Neuron (in vitro differentiated cells): ENCODE measurements at regions not wholly inside any gene's neighbourhood (a gene's known extent, or its start where the extent isn't known, plus 50 kb on each side); places are given as distances from the start of the nearest gene placed in this dataset.

Experiments
- H2AFZ ChIP-seq: one replicate; pipeline ENCODE4 v1.6.1; 2013; ENCODE audit warnings: low read depth, mild to moderate bottlenecking, inconsistent platforms, low read length, moderate library complexity
- H3K27me3 ChIP-seq: one replicate; pipeline ENCODE4 v1.6.1; 2013; ENCODE audit warnings: low read length; ENCODE audit not compliant: insufficient read depth
- H3K36me3 ChIP-seq: one replicate; pipeline ENCODE4 v1.6.1; 2013; ENCODE audit warnings: low read length; ENCODE audit not compliant: insufficient read depth
- H3K4me1 ChIP-seq: one replicate; pipeline ENCODE4 v1.6.1; 2013; ENCODE audit warnings: low read length; ENCODE audit not compliant: insufficient read depth
- H3K4me3 ChIP-seq: 2 replicates; pipeline ENCODE4 v1.5.1; 2013; ENCODE audit warnings: mild to moderate bottlenecking, low read length, moderate library complexity
- H3K9me3 ChIP-seq: one replicate; pipeline ENCODE4 v1.6.1; 2013; ENCODE audit warnings: low read length

DNA sequence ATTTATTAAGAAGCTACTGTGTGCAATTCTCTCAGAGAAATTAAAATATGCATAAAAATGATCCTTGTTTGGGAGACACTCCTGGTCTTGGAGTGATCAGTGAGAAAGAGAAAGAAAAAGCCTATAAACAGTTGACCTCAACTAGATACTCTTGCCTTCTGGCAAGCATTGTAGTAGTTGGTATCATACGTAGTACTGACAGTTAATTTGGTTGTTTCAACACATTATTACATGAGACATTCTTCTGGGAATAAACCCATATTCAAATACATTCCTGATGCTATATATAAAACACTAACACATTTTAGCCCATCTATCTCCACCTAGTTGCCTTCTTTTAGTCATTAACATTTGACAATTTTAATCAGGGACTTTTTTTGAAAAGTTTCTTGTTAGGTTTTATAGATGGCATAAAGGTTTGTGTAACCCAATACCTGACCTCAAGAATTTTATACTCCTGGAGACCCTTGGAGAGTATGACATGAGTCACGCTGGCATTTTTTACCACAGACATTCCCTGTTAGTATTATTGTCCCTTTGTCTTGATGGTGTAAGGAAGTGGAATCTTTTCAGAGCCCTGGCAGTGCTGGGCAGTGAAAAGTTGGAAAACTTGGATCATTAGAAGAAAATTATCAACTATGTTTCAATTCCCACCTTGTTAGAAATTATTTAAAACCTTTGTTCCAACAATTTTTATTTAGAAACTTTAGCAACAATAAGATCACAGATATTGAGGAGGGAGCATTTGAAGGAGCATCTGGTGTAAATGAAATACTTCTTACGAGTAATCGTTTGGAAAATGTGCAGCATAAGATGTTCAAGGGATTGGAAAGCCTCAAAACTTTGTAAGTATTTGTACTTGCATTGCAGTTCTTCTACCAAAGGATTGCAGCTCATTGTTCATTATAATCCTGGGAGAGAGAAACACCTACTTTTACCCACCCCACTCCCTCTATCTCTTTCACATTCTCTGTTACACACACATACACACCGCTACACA, 167.1 kb upstream of the PACRGL start:
- peaks cover 52% of the 10 kb centered on the region for H3K36me3 ChIP-seq
- no peak overlapping the region for H2AFZ ChIP-seq
- no peaks in the 10 kb centered on the region for H3K27me3 ChIP-seq
- H3K4me3 ChIP-seq: no peak overlapping the region
- peaks cover 2% of the 10 kb centered on the region for H3K4me1 ChIP-seq
- H3K9me3 ChIP-seq: no peaks in the 10 kb centered on the region

DNA sequence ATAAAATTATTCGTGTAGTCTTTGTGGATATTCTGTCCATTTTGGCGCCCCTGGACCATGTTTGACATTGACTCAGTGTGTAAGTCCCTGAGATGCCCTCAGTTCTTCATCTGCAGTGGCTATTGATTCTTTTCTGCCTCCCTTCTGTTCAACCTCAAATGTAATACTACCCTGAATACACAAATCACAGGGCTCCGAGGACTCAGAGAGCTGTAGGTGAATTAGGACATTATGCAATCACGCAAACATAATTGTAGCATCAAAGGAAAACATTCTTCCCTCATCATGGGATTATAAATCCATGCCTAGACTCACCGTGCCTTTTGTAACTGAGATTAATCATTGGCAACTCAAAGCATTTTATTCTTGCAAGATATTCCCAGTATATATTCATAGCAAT, 161.4 kb upstream of the PACRGL start:
- Histone ChIP-seq H3K9me3 (no peaks in the 10 kb centered on the region), H2AFZ (no peak overlapping the region), H3K36me3 (peaks cover 33% of the 10 kb centered on the region), H3K4me3 (no peak overlapping the region), H3K4me1 (no peaks in the 10 kb centered on the region), H3K27me3 (no peaks in the 10 kb centered on the region)

GRCh38 chr4:20543131-20543530, 157.1 kb upstream of the PACRGL start:
- no peaks in the 10 kb centered on the region for H3K9me3 ChIP-seq
- H3K36me3 ChIP-seq: peaks cover 11% of the 10 kb centered on the region
- no peaks in the 10 kb centered on the region for H3K27me3 ChIP-seq
- peaks cover 3% of the 10 kb centered on the region for H3K4me1 ChIP-seq
- H2AFZ ChIP-seq: no peak overlapping the region
- no peak overlapping the region for H3K4me3 ChIP-seq

GRCh38 chr4:20544645-20545044, 155.6 kb upstream of the PACRGL start:
- no peaks in the 10 kb centered on the region for H3K9me3 ChIP-seq
- peaks cover 7% of the 10 kb centered on the region for H3K36me3 ChIP-seq
- H3K27me3 ChIP-seq: no peaks in the 10 kb centered on the region
- no peak overlapping the region for H3K4me3 ChIP-seq
- H3K4me1 ChIP-seq: peaks cover 8% of the 10 kb centered on the region
- no peak overlapping the region for H2AFZ ChIP-seq

GRCh38 chr4:20552004-20552403, 148.3 kb upstream of the PACRGL start:
- no peak overlapping the region for H2AFZ ChIP-seq
- H3K27me3 ChIP-seq: no peaks in the 10 kb centered on the region
- H3K36me3 ChIP-seq: peaks cover 40% of the 10 kb centered on the region
- no peak overlapping the region for H3K4me3 ChIP-seq
- no peaks in the 10 kb centered on the region for H3K9me3 ChIP-seq
- peaks cover 8% of the 10 kb centered on the region for H3K4me1 ChIP-seq

GRCh38 chr4:20554134-20554533, 146.1 kb upstream of the PACRGL start:
- H2AFZ ChIP-seq: no peak overlapping the region
- no peaks in the 10 kb centered on the region for H3K4me1 ChIP-seq
- peaks cover 37% of the 10 kb centered on the region for H3K36me3 ChIP-seq
- no peak overlapping the region for H3K4me3 ChIP-seq
- no peaks in the 10 kb centered on the region for H3K27me3 ChIP-seq
- H3K9me3 ChIP-seq: no peaks in the 10 kb centered on the region

DNA sequence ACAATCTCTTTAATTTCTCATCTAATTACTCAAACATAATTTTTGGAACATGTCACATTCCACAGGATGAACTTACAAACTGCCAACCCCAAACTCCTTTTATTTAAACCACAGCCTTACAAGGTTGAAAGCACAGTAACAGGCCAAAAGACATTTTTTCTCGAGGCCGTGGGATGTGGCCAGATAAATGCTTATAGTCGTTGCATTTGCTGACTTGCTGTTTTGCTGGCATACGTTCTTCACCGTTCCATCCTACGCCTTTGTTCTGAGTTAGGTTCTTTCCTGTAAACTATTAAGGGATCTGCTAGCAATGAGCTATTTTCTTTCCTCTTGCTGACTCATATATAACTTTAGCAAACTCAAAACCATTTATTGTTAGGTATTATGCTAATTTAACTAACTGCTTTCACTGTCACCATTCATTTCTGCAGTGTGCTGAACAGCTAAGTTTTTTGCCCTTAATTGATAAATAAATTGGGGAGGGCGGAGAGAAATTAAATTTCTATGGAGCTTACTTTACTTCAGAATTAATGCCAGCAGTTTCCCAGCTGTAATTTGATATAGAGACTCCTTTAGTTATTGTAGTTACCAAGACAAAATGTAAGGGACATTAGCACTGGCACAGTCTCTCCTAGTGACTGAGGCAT, 135.1 kb upstream of the PACRGL start:
- Histone ChIP-seq H3K9me3 (no peaks in the 10 kb centered on the region), H3K4me3 (no peak overlapping the region), H2AFZ (no peak overlapping the region), H3K36me3 (peaks cover 19% of the 10 kb centered on the region), H3K27me3 (no peaks in the 10 kb centered on the region), H3K4me1 (no peaks in the 10 kb centered on the region)

DNA sequence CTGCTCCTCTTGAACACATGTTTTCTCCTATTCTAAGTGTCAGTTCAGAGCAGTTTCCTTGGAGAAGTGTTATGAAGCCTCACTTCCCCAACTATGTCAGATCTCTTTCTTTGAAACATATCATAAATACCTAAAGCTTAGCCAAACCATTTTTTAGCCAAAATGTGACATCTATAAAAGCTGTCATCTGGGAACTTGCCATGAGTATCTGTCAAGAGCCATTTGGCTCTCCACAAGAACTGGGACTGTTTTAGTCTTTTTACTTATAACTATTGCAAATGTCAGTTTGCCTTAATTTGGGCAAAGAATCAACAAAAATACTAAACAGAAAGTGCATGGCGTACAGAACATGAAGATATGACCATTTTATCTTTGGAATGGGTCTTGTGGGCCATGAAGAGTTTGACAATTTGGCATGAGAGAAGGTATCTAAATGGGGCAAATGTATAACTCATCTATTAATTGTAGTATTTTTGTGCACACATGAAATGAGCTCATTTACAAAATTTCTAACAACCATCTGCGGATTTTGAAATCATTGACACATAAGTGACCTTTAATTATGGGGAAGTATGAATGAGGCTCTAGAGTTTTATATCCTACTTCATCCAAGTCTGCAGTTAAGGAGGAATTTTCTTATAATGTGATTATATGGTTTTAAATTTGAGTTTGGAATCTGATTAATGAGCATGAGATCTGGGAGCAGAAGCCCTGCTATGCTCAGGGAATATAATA, 129.1 kb upstream of the PACRGL start:
- Histone ChIP-seq H3K4me3 (no peak overlapping the region), H3K4me1 (peaks cover 22% of the 10 kb centered on the region), H3K9me3 (no peaks in the 10 kb centered on the region), H3K27me3 (no peaks in the 10 kb centered on the region), H2AFZ (no peak overlapping the region), H3K36me3 (peaks cover 19% of the 10 kb centered on the region)

DNA sequence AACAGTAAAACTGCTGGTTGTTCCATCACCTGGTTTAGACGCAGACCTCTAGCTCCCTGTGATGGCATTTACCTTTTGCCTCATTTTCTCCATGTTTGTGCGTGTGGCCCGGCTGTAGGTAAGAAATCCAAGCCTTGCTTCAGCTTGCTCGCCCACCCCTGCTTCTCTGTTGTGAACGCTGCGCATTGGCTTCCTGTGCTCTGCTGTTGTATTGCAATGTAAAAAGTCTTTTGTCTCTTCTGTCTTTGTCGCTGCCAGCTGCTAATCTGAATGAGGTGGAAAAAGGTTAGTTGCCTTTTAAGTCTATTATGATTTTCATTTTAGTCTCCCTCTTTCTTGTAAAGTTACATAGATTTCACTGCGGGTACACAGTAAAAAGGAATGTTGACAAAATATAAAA, 127.3 kb upstream of the PACRGL start:
- Histone ChIP-seq H3K36me3 (peaks cover 9% of the 10 kb centered on the region), H3K9me3 (no peaks in the 10 kb centered on the region), H3K27me3 (no peaks in the 10 kb centered on the region), H3K4me3 (no peak overlapping the region), H3K4me1 (peaks cover 22% of the 10 kb centered on the region), H2AFZ (peak overlapping the region; percentile 8)

DNA sequence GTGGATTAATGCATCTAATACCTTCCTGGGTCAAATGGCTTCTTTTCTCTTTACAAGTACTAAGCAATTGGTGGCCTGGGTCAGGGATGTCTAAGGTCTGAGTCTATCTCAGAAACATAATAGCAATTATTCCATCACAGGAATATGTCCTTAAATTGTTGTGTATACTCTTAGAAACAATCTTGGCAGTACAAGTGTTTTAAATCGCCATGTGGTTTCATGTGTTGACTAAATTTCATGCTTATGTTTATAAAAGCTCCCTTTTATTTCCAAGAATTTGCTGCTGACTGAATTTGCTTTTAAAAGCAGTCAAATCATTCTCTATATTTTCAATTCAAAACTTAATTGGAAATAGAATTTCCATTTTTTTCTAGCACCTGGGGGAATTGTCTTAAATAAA, 125.3 kb upstream of the PACRGL start:
- Histone ChIP-seq H3K27me3 (no peaks in the 10 kb centered on the region), H3K4me1 (peaks cover 22% of the 10 kb centered on the region), H2AFZ (no peak overlapping the region), H3K36me3 (no peaks in the 10 kb centered on the region), H3K9me3 (no peaks in the 10 kb centered on the region), H3K4me3 (no peak overlapping the region)

DNA sequence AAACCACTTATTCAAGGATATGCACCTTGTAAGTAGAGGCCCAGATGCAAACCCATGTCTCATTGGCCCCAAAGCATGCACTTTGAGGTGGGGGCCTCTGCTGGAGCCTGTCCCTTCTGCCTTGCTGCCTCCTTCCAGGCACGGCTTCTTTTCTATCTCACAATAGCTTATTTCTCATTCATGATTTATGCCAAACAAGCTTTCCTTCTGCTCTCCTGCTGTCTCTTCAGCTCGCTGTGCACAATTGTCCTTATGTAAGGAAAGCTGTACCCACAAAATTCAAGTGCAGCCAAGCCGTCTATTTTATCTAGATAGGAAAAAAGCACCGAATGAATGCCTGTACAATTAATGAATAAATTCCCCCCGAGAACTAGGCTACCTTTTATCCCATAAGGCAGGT, 124.8 kb upstream of the PACRGL start:
- Histone ChIP-seq H2AFZ (no peak overlapping the region), H3K27me3 (no peaks in the 10 kb centered on the region), H3K4me1 (peaks cover 22% of the 10 kb centered on the region)

DNA sequence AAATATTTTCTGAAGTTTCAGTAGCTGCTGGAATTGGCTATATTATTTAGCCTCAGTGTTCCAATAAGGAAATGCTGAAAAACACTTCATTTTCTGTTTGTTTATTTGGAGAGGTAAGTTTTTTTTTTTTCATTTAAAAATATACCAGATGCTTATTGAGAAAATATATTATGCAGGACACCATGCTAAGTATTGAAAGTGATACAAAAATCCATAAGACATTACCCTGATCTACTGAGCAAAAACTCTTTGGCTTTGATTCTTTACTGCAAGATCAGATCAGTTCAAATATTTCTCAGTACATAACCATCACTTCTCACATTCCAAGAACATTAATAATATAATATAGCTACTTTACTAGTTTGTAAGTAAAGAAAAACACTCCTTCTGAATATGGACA, 123.4 kb upstream of the PACRGL start:
- Histone ChIP-seq H3K4me3 (no peak overlapping the region), H3K4me1 (peaks cover 22% of the 10 kb centered on the region), H3K27me3 (no peaks in the 10 kb centered on the region), H3K9me3 (no peaks in the 10 kb centered on the region), H2AFZ (no peak overlapping the region), H3K36me3 (no peaks in the 10 kb centered on the region)

More for the DNA sequence above, 124.8 kb upstream of the PACRGL start:
- Histone ChIP-seq H3K36me3 (no peaks in the 10 kb centered on the region), H3K9me3 (no peaks in the 10 kb centered on the region), H3K4me3 (no peak overlapping the region)

GRCh38 chr4:20577702-20578101, 122.6 kb upstream of the PACRGL start:
- Histone ChIP-seq H3K9me3 (no peaks in the 10 kb centered on the region), H3K27me3 (no peaks in the 10 kb centered on the region), H3K4me3 (no peak overlapping the region), H3K4me1 (peaks cover 18% of the 10 kb centered on the region), H2AFZ (no peak overlapping the region), H3K36me3 (no peaks in the 10 kb centered on the region)
